HG03135 (cell line): ENCODE measurements at regions not wholly inside any gene's neighbourhood (a gene's known extent, or its start where the extent isn't known, plus 50 kb on each side); places are given as distances from the start of the nearest gene placed in this dataset.
"Not testable (repeated sequence)": the region's sequence is repeated elsewhere in the genome, so short reads cannot be mapped to it uniquely, and the experiment has no call there.

Experiments
- ATAC-seq: cut with Tn5 transposase; IDR thresholded peaks from one replicate; pipeline ENCODE4 v1.9.1; 2021; ENCODE audit warnings: mild to moderate bottlenecking, moderate library complexity; ENCODE audit not compliant: unreplicated experiment

DNA sequence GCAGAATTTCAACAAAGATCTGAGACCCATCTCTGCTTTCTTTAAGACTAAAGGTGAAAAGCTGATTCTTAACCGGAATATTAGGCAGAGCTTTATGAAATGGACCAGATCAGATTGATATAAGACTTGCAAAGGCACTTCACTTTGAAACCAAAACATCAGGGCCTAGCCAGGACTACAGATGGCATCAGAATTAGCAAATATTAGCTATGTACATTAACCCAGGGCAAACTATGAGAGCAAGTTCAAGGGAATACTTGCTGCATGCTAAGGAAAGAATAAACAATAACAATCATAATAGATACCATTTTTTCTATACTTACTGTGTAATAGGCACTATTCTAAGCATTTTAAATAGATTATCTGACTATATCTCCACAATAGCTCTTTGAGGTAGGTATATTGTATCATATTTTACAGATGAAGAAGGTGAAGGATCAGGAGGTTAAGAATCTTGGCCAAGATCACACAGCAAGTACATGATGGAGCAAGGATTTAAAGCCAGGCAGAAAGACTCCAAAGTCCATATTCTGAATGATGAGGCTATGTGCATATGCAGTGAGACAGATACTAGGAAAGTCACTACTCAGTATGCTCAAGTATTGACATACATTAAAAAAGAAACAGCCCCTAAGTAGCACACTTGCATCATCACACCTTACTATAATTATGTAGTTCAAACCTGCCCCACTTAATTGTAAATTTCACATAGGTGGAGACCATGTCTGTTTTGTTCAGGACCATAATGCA lies 209.3 kb upstream of the PKN2 start:
- no peak for ATAC-seq

DNA sequence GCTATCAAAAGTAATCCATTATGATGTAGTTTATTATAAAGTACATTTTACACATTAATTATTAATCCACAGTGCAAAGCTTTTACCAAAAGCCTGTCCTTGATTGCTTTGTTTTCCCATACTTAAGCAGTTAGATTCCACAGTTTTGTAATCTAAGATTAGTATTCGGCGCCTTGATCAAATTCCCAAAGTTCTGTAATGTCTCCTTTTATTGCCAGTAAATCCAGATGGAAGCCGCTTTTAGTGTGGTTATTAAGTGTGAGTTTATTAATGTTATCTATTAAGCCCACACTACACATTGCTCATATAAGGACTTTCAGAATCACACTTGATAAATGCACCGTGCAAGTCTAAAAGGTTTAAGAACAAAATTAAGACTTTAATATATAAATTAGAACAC lies 199.2 kb upstream of the PKN2 start:
- no peak for ATAC-seq

DNA sequence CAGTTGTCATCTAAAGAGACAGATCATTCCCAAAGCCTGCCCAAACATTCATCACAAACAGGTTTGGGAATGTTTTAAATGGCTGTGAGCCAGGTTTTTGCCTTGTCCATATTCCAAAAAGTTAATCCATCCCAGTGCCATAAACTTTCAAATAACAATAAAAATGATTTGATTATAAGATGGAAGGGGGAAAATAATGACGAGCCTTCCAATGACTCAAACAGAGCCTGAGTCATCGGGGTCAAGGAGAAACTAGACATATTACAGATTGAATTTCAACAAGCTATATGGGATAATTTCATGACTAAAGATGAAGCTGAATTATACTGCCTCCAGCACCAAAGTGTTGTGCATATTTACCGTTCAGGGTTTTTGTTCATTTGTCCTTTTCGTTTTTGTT lies 195.8 kb upstream of the PKN2 start:
- no peak for ATAC-seq

DNA sequence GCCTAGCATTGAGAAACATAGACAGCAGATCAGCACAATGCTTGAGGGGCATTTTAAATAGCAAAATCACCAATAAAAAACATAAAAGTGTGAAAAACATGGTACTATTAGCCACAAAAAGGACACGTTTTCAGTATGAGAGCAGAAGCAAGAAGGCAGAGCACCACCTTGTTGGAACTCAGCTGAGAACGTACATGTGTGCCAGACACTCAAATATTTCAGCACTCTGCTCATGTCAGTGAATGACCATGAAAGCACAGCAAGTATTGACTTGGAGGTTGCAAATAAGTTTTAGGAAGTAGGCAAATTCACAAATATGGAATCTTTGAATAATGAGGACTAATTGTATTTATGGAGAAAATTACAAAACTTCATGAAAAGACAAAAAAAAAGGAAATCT lies 193.4 kb upstream of the PKN2 start:
- ATAC-seq, result no peak

DNA sequence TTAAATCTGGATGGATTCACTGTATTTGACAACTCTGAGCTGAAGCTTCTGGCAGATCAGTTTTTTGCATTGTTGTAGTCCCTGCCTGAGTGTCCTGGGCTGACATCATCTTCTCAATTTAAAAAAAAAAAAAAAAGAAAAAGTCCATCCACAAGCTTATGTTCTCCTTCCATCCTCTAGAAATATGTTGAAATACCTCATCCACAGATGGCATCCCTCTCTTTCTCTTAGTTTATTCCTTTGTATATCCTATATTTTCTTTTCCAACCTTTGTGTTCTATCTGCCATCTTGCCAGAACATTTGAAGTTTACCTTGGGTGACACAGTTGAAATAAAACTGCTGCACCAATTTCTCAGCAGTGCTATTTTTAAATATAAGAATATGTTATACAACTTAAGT lies 184.4 kb upstream of the PKN2 start:
- no peak for ATAC-seq

DNA sequence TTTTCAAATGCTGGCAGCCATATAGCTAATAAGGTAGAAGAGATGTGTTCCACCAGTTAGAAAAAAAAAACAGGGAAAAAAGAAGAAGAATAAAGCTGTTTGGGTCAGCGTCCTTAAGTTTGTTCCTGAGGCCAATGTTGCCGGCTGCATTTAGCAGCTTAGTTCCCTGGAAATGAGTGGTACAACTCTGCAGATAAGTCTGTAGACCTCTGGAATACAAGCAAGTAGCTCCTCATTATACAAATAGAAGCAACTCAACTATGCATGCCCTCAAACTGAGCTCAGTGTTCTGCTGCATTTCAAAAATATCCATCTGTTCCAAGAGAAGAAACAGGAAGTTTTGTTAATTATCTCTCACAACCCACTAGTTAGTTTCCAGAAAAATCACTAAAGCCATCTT lies 181.2 kb upstream of the PKN2 start:
- no peak for ATAC-seq

DNA sequence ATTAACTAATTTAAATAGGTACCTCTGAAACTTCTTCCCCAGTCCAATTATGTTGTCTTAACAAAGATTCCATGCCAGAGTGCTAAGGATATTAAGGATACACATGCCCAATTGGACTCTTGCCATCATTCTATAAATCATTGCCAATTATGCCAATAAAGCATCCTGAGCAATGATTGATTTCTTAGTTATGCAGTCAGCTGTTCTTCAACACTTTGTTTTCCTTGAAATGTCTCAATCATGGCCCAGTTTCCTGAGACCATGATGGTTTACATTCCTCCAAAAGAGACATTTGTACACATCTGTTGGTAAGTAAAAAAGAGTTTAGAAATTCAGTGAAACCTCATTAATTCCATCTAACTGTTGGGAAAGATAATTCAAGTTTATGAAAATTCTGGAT lies 180.4 kb upstream of the PKN2 start:
- no peak for ATAC-seq

DNA sequence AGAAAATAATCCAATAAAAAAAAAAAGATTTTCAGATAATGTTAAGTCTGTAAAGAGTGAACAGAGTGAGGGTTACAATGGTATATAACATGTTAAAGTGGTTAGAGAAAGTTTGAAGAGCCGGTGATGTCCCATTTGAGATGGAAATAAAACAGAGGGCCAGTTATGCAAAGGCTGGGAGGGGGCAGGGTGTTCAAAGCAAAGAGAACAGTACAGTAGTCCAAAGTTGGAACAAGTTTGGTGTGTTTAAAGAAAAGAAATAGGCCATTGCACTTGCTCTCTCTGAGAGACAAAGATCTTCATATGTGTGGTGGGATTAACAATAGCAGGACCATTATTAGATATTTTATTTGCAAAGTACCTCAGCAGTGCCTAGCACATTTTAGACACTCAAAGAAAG lies 179.5 kb upstream of the PKN2 start:
- no peak for ATAC-seq

DNA sequence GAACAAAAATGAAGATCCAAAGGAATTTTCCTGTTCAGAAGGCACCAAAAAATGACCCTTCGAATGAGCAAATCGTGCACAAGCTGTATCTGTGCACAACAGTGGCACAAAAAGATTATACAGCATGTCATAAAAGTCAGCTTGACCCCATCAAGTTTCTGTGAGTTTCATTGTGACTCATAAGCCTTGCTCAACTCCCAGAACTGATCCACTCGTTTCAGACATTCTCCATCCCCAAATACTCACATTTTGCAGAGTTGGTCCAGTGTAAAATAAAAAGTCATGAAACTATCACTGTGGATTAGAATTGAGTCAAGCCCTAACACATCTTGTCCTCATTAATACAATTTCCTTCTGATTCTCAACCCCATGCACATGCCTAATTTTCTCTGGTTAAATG lies 174.7 kb upstream of the PKN2 start:
- no peak for ATAC-seq

DNA sequence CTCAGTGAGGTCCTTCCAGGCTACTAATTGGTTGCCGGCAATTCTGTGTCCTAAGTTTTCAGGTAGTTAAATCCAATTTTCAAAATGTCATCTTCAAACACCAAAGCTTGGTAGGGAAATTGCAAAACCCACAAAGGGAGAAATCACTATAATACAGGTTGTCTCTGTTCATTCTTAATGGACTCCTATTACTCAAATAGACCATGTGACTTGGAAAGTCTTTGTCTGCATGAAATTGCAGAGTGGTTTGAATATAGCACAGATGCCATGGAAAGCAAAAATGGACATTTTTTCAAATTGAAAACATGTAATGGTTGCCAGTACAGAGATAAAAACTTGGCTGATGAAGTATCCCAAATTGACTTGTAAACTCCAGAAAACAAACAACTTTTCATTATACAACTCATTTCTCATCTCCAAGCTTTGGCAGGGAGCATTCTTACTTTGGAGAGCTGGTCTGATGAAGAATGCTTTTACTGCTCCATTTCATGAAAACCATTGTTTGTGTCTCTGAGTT lies 169.5 kb upstream of the PKN2 start:
- ATAC-seq, result no peak

DNA sequence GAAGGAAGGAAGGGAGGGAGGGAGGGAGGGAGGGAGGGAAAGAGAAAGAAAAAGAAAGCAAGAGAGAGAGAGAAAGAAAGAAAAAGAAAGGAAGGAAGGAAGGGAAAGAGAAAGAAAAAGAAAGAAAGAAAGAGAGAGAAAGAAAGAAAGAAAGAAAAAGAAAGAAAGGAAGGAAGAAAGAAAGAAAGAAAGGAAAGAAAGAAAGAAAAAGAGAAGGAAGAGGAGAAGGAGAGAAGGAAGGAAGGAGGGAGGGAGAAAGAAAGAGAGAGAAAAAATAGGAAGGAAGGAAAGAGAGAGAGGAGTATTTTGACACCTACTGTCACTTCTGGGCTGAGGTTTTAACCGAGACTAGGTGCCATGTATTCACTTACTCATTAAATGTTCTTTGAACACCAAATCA lies 166.6 kb upstream of the PKN2 start:
- not testable (repeated sequence) for ATAC-seq

DNA sequence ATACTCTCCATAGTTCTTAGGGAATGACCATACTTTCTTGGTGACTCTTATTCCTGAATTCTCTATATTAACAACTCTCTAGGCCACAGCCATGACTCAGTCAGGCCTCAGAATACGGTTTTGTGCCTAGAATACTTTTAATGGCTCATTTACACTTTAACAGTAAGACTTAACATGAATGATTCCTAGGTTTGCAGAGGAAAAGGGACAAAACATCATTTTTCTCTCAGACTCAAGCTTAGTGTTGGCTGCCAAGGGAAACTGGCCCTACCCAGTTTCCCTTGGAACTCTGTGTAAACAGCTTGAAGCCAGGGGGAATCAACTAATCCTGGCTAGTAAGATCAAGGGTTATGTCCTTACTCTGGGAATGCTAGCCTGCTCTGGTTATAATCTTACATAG lies 164.9 kb upstream of the PKN2 start:
- ATAC-seq, result no peak

DNA sequence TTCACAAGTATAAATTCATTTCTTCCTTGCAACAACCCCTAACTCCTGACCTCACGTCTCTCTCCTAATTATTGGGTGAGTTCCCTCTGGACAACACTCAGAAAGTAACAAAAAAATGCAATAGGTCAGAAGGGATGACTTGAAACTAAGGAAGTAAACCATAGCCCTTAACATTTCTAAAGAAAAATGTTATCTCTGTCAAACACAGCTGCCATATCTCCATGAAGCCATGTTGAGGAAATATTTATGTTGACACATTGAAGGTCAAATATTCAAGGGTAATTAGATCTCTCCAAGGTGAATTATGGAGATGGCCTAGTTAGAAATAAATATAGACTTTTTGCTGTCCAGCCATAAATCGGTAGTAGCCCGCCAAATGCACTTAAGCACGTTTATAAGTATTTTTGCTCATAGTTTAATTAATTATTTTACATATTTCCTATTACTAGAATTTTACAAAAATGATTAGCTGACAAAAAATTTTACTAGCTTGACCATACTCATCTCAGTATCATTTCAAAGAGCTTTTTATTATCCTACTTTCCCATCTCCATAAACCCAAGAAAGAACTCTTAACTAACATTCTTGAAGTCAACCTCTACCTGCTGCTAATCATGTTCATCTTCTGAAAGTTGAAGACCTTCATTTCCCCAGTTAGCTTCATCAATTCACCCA lies 160.1 kb upstream of the PKN2 start:
- ATAC-seq, result no peak

DNA sequence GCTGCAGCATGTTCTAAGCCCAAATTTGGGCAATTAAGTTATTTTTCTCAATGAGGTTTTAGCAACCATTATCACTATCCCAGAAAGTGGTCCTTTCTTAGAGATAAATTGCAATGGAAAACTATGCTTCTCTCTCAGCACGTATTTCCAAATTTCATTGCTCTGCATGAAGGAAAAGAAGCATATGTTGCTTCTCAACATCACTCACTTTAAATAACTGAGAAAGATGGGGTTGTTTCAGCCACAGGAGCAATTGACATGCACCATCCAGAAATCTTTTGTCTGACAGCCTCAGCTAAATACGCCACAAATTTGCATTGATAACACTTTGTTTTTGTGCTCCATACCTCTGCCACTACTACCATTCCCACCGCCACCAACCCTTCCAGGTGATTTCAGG lies 157.6 kb upstream of the PKN2 start:
- no peak for ATAC-seq

DNA sequence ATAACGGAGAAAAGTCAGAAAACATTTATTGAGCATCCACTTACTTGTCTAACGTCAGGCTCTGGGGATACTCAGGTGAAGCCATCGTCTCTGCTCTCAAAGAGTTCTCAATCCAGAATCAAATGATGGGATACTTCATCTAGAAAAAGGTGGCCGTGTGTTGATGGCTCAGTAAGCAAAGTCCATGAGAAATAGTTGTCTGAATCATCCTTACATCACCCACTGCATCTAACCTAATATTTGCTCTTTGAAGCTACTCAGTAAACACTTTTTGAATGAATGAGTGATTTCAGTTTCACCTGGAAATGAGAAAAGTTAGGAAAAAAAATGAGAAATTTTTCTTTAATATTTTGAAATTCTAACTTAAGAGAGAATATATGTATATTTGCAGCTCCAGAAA lies 155.3 kb upstream of the PKN2 start:
- no peak for ATAC-seq

DNA sequence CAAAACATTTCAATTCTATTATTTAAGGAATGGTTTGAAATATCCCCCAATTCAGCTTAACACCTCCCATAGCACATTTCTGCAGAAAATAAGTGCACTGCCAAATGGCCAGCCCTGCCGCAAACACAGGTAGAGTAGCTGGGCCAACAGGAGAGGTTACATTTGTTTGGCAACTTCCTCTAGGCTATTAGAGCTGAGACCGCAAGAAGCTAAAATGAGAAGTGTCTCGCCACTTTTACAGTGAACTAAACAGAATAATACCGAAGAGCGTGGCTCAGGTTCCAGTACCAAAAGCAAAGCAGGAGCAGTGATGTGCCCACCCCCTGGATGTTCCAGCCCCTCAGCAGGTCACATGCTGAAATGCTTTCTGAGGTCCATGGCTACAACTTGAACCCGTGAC lies 154.5 kb upstream of the PKN2 start:
- ATAC-seq, result no peak

DNA sequence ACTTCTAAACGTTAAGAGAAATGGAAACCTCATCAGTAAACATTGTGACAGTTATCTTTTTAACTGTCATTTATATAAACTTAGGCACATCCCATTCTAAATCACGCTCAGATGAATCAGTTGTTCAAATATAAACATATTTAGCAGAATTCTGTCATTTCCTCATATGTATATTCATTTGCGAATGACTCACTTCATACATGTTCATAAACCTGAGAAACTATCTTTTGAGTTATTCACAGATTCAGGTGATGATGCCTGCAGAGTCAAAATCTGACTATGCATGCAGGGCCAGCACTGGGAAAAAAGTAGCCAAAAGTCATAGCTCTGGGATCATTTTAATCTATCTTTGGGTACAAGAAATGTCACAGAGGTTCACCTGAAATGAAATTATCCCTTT lies 153.8 kb upstream of the PKN2 start:
- ATAC-seq, result no peak

DNA sequence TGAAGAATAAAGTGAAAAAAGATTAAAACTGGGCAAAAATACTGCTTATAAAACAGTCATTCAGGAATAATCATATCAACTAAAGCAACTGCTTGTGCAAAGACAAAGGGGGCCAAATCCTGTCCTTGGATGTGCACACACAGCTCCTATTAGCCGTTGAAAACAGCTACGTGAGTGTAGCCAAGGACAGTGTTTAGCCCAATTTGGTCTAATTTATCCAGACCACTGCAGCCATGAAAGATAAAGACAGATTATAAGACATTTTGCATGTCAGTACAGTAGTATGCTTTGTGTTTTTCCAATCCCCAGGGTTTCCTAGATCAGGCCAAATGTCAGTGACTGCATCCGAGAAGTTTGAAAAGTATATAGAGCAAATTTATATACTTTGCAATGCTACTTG lies 146.3 kb upstream of the PKN2 start:
- no peak for ATAC-seq

DNA sequence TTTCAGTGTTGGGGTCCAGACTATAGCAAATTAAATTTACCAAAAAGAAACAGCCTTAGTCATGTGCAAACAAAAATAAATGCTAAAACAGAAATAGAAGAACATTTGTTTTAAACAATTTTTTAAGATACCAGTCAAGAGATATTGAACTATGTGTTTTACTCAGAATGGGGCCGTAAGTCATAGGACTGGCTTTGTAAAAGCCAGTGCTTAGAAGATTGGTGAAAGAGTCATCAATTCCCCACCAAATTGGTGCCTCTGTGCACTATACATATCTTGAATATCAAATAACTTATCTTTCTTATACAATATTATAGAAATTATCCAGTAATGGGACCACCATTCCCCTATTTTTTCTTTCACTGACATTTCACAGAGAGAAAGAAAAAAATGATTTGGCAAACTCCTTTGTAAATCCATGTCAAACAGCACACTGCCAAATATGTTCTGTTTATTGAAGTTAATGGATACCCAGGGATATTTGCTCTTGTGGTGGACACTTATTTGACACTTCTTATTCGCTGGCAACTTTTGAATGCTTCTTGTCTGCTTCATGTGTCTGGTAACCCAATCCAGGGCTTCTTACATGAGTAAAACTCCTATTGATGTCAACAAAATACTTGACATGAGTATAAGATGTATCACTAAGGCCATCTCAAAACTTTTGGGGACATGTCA lies 145.7 kb upstream of the PKN2 start:
- ATAC-seq, result no peak

DNA sequence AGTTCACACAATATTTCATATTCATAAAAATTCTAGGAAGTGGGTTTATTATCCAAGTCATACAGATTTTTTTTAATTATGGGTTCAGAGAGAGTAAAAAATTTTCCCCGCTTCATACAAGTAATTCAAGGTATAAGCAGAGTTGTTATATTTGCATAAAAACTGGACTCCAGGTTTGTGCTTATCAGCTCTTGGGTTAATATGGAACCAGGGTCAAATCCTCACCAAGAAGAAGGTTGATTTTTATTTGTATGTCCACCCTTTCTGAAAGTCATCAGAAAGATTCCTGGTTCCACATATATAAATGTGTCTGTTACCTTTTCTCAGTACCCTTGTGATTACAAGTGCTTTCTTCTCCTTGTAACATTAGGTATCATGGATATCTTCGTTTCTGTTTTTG lies 143.8 kb upstream of the PKN2 start:
- ATAC-seq, result no peak

DNA sequence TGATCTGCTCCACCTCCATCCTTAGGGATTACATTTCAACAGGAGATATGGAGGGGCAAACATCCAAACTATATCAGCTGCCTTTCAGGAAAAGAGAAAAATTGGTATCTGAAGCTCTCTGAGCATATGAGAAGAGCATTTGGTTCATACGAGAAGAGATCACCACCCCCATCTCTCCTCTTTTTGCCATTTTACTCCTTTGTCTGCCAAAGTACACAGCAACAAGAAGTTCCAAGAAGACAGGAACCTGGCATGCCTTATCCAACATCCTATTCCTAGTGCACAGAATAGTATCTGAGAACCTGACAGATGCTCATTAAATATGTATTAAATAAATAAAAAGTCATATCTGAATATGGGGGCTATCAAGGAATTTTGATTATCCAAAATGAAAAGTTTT lies 142.5 kb upstream of the PKN2 start:
- no peak for ATAC-seq

DNA sequence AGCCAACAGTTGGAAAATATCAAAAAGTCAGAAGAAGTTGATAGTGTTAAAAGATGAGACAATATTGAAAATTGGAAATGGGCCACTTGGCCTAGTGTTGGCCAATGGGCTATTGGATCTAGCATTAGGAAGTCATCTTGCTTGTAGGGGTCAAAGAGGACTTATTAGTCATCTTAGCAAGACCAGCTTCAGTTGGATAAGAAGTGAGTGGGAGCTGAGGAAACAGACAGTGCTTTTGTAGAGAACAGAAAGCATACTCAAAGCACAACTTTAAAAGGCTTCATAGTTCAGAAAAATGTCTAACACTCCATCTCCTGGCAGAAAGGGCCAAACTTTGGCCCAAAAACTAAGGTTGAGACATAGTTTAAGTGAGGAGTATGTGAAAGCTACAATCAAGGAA lies 139.9 kb upstream of the PKN2 start:
- ATAC-seq, result no peak
